Fibroblast of the aortic adventitia (primary cell): ENCODE measurements at regions not wholly inside any gene's neighbourhood (a gene's known extent, or its start where the extent isn't known, plus 50 kb on each side); places are given as distances from the start of the nearest gene placed in this dataset.

Experiments
- DNase-seq: peaks from one replicate; pipeline ENCODE4 v3.0.0-alpha.2; 2010; ENCODE audit warnings: low read depth
- H3K4me3 ChIP-seq: 2 replicates; pipeline ENCODE4 v1.5.1; 2011; ENCODE audit warnings: low read depth, mild to moderate bottlenecking, control low read depth, low read length, moderate library complexity
- TF ChIP-seq, protein P1 (sequence below): IDR thresholded peaks from 2 replicates; pipeline ENCODE4 v1.5.1; 2011; ENCODE audit warnings: mild to moderate bottlenecking, low read length, control low read depth, inconsistent platforms; ENCODE audit not compliant: insufficient read depth

GRCh38 chr16:77488652-77489051, 53.8 kb upstream of the ADAMTS18 start:
- no peak for DNase-seq
- no peak overlapping the region for H3K4me3 ChIP-seq
- TF ChIP-seq, protein P1, sequence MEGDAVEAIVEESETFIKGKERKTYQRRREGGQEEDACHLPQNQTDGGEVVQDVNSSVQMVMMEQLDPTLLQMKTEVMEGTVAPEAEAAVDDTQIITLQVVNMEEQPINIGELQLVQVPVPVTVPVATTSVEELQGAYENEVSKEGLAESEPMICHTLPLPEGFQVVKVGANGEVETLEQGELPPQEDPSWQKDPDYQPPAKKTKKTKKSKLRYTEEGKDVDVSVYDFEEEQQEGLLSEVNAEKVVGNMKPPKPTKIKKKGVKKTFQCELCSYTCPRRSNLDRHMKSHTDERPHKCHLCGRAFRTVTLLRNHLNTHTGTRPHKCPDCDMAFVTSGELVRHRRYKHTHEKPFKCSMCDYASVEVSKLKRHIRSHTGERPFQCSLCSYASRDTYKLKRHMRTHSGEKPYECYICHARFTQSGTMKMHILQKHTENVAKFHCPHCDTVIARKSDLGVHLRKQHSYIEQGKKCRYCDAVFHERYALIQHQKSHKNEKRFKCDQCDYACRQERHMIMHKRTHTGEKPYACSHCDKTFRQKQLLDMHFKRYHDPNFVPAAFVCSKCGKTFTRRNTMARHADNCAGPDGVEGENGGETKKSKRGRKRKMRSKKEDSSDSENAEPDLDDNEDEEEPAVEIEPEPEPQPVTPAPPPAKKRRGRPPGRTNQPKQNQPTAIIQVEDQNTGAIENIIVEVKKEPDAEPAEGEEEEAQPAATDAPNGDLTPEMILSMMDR: no peak

DNA sequence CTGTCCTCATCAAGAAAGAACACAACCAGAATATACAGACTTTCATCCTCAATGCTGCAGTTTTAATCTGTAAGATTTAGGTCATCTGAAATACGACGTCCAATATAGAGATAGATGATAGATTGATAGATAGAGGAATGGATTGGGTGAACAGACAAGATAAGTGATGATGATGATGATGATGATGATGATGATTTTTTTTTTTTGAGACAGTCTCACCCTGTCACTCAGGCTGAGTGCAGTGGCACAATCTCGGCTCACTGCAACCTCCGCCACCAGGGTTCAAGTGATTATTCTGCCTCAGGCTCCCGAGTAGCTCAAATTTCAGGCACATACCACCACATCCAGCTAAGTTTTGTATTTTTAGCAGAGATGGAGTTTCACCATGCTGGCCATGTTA, 56.3 kb upstream of the ADAMTS18 start:
- DNase-seq: no peak
- TF ChIP-seq, protein P1: no peak
- H3K4me3 ChIP-seq: no peak overlapping the region

DNA sequence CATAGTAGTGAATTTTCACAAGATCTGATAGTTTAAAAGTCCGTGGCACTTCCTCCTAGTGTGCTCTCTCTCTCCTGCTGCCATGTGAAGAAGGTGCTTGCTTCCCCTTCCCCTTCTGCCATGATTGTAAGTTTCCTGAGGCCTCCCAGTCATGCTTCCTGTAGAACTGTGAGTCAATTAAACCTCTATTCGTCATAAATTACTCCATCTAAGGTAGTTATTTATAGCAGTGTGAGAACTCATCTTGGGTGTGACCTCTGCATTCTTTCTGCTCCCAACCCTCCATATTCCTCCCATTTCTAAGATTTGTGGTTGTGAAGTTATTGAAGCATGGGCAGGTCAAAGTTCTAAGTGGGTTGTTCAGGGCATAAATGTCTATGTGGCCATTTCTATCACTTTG, 62.1 kb upstream of the ADAMTS18 start:
- TF ChIP-seq, protein P1: no peak
- H3K4me3 ChIP-seq: no peak overlapping the region
- no peak for DNase-seq

DNA sequence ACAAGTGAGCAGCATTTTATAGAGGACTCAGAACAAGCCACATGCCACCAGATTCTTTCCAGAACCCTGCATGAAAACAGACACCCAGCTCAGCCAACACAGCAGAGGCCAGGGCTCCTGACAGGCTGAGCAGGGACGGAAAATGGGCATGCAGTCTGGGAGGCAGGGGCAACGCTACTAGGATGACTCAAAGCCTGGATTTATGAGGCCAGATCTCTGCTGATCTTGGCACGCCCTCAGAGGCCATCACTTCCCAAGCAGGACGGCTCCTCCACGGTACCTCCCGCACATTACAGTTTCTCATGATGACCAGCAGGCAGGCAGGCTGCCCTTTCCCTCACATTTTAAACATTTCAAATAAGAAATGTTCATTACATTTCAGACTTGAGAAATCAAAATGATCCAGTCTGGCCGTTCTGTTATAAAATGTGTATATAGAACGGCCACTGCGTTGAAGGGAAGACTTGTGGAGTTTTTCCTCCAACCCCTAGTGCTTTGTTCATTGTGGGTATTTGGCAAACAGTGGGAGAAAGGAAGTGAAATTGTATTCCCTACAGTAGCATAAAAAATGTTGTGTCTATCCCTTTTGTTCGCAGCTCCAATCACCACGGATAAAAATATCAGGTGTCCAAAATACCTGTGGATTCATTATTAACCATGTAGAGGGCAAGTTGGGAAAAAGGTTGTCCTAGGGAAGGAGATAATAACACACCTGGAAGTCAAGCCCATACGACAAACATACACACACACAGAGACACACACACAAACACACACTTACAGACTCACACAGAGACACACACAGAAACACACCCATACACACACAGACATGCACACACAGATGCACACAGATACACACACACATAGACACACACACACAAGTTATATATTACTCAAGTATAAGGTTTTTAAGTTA, 64.8 kb upstream of the ADAMTS18 start:
- TF ChIP-seq, protein P1: peak; percentile 16
- no peak overlapping the region for H3K4me3 ChIP-seq
- DNase-seq: peak; percentile 74

DNA sequence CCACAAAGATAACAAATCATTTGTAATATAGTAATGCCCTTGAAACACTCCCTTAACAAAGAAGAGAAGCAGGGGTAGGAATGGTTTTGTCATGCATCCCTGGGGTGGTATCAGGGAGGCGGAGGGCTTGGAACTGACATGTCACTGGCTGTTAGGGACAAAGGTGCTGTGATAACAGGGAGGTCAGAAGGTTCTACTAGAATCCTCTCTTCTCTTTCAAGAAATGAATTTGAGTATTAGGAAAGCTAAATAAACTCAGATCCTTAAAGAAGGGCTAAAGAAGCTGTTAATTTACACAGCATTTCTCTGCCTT, 65.4 kb upstream of the ADAMTS18 start:
- H3K4me3 ChIP-seq: no peak overlapping the region
- no peak for DNase-seq
- TF ChIP-seq, protein P1: no peak

DNA sequence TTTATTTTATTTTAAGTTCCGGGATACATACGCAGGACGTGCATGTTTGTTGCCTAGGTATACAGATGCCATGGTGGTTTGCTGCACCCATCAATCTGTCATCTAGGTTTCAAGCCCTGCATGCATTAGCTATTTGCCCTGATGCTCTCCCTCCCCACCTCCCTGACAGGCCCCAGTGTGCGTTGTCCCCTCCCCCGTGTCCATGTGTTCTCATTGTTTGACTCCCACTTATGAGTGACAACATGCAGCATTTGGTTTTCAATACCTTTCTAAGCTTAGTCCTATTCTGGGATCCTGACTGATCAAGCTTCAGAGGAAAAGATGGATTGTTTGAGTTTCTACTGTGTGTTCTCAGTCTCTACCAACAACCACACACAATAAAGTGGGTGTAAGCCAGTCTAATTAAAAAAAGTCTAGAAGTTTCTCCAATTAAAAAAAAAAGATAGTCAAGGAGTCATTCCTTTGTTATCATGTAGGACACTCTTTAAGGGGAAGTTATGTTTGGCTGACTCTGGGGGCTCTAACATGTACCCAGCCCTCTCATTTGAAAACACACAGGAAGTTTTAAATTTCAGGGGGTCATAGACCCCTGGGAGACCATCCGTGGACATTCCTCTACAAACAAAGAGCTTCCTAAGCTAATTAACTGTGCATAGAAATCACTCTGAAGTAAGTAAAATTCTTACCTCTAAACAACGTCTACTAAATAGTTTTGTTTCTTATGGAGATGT, 66.3 kb upstream of the ADAMTS18 start:
- TF ChIP-seq, protein P1: no peak
- no peak for DNase-seq
- H3K4me3 ChIP-seq: no peak overlapping the region
